ENCODE measurements at regions not wholly inside any gene's neighbourhood (a gene's known extent, or its start where the extent isn't known, plus 50 kb on each side); places are given as distances from the start of the nearest gene placed in this dataset.

DNA sequence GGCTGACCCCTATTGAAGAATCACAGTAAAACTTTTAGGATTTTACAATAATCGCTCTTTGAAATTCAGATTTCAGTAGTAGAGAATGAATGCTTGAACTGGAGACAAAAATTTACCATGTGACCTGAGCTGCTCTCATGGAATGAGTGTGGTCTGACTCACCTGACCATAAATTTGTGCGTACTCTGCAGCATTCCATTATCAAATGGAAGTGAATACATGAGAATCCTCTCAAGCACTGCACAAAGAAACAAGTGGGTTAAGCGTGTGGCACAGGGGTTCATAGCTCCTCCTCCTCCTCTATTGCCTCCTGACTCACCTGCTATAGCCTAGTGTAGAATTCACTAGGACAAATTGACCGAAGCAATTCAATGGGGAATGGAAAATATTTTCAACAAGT lies 269.8 kb upstream of the CDH9 start (continued):
- no peak for TF ChIP-seq EZH2 (IDR thresholded peaks at IDR 0.05; ENCODE audit: low read depth, unreplicated experiment)
- no peak for TF ChIP-seq EZH2phosphoT487 (IDR thresholded peaks at IDR 0.05; ENCODE audit: unreplicated experiment)
- no peak for TF ChIP-seq ETS1 (IDR thresholded peaks at IDR 0.05)
- TF ChIP-seq ZNF331 (CRISPR knock-in tag; IDR thresholded peaks at IDR 0.05; ENCODE audit: low read depth): no peak
- TF ChIP-seq STAT1 (IDR thresholded peaks at IDR 0.05; ENCODE audit: unreplicated experiment): no peak

- peak overlapping the region; percentile 87 for H3K27ac ChIP-seq (ENCODE audit: low read depth)
- H3K27me3 Mint-ChIP-seq (ENCODE audit: insufficient read depth, low read depth, poor library complexity): peaks cover 2% of the 10 kb centered on the region
- TF ChIP-seq POLR2AphosphoS5 (IDR thresholded peaks at IDR 0.05; ENCODE audit: low read depth): no peak
- TF ChIP-seq ETS1 (IDR thresholded peaks at IDR 0.05): no peak
- TF ChIP-seq, protein P1, sequence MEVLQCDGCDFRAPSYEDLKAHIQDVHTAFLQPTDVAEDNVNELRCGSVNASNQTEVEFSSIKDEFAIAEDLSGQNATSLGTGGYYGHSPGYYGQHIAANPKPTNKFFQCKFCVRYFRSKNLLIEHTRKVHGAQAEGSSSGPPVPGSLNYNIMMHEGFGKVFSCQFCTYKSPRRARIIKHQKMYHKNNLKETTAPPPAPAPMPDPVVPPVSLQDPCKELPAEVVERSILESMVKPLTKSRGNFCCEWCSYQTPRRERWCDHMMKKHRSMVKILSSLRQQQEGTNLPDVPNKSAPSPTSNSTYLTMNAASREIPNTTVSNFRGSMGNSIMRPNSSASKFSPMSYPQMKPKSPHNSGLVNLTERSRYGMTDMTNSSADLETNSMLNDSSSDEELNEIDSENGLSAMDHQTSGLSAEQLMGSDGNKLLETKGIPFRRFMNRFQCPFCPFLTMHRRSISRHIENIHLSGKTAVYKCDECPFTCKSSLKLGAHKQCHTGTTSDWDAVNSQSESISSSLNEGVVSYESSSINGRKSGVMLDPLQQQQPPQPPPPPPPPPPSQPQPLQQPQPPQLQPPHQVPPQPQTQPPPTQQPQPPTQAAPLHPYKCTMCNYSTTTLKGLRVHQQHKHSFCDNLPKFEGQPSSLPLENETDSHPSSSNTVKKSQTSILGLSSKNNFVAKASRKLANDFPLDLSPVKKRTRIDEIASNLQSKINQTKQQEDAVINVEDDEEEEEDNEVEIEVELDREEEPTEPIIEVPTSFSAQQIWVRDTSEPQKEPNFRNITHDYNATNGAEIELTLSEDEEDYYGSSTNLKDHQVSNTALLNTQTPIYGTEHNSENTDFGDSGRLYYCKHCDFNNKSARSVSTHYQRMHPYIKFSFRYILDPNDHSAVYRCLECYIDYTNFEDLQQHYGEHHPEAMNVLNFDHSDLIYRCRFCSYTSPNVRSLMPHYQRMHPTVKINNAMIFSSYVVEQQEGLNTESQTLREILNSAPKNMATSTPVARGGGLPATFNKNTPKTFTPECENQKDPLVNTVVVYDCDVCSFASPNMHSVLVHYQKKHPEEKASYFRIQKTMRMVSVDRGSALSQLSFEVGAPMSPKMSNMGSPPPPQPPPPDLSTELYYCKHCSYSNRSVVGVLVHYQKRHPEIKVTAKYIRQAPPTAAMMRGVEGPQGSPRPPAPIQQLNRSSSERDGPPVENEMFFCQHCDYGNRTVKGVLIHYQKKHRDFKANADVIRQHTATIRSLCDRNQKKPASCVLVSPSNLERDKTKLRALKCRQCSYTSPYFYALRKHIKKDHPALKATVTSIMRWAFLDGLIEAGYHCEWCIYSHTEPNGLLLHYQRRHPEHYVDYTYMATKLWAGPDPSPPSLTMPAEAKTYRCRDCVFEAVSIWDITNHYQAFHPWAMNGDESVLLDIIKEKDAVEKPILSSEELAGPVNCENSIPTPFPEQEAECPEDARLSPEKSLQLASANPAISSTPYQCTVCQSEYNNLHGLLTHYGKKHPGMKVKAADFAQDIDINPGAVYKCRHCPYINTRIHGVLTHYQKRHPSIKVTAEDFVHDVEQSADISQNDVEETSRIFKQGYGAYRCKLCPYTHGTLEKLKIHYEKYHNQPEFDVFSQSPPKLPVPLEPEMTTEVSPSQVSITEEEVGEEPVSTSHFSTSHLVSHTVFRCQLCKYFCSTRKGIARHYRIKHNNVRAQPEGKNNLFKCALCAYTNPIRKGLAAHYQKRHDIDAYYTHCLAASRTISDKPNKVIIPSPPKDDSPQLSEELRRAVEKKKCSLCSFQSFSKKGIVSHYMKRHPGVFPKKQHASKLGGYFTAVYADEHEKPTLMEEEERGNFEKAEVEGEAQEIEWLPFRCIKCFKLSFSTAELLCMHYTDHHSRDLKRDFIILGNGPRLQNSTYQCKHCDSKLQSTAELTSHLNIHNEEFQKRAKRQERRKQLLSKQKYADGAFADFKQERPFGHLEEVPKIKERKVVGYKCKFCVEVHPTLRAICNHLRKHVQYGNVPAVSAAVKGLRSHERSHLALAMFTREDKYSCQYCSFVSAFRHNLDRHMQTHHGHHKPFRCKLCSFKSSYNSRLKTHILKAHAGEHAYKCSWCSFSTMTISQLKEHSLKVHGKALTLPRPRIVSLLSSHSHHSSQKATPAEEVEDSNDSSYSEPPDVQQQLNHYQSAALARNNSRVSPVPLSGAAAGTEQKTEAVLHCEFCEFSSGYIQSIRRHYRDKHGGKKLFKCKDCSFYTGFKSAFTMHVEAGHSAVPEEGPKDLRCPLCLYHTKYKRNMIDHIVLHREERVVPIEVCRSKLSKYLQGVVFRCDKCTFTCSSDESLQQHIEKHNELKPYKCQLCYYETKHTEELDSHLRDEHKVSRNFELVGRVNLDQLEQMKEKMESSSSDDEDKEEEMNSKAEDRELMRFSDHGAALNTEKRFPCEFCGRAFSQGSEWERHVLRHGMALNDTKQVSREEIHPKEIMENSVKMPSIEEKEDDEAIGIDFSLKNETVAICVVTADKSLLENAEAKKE (CRISPR knock-in tag; IDR thresholded peaks at IDR 0.05): no peak
- TF ChIP-seq NANOG (IDR thresholded peaks at IDR 0.05; ENCODE audit: borderline replicate concordance): peak; percentile 89
- no peak for TF ChIP-seq EZH2phosphoT487 (IDR thresholded peaks at IDR 0.05; ENCODE audit: unreplicated experiment)
- no peaks in the 10 kb centered on the region; the same call in 1 of the 2 replicates for H3K9me2 ChIP-seq (ENCODE audit: insufficient read depth)
- H4K20me1 ChIP-seq (replicated peaks; ENCODE audit: insufficient read depth): no peaks in the 10 kb centered on the region
- no peak overlapping the region for H2AFZ ChIP-seq
- H3K27ac Mint-ChIP-seq: peak overlapping the region; percentile 18; the same call in 1 of the 2 replicates
- H3K4me2 ChIP-seq: no peak overlapping the region
- H3K79me2 ChIP-seq (replicated peaks; ENCODE audit: insufficient read depth): no peaks in the 10 kb centered on the region
- peak; percentile 38 for ATAC-seq
- H3K4me1 Mint-ChIP-seq: peaks cover 5% of the 10 kb centered on the region; the same call in 2 of the 3 replicates
- peaks cover 35% of the 10 kb centered on the region for H3K36me3 Mint-ChIP-seq (ENCODE audit: low read depth)
- H3K9me3 Mint-ChIP-seq: peaks cover 37% of the 10 kb centered on the region
- peak; percentile 65 for DNase-seq (ENCODE audit: low spot score)
- H3K27me3 ChIP-seq (ENCODE audit: insufficient read depth): no peaks in the 10 kb centered on the region
- no peaks in the 10 kb centered on the region for H3K4me1 ChIP-seq (ENCODE audit: insufficient read depth)
- no peak overlapping the region for H3K4me3 Mint-ChIP-seq
- no peak overlapping the region for H3K4me3 ChIP-seq
- no peaks in the 10 kb centered on the region for H3F3A ChIP-seq (replicated peaks; ENCODE audit: low read depth)
- 0 out of 2 replicates have a peak, but pooled peaks cover 7% of the 10 kb centered on the region for H3K36me3 ChIP-seq (ENCODE audit: insufficient read depth)
Measured at GRCh38 chr5:27290172-27290571, 251.8 kb upstream of the CDH9 start.

All from GM23338 (cell line).